ENCODE measurements at regions not wholly inside any gene's neighbourhood (a gene's known extent, or its start where the extent isn't known, plus 50 kb on each side); places are given as distances from the start of the nearest gene placed in this dataset.

GRCh38 chr10:110391541-110391940, 86.8 kb upstream of the SMNDC1 start:
- Histone ChIP-seq H2AFZ (ENCODE audit: low read length) (no peak overlapping the region), H3K27me3 (ENCODE audit: control insufficient read depth in 3 of 3, insufficient read depth in 3 of 3, low read depth in 1 of 3, low read length in 3 of 3) (peaks cover 0 to 11% (median 0%) of the 10 kb centered on the region in 3 experiments), H3K9me3 (replicated peaks in 1 of 2; ENCODE audit: control insufficient read depth in 2 of 2, insufficient read depth in 1 of 2, low read depth in 1 of 2, low read length in 2 of 2) (no peaks in the 10 kb centered on the region), H3K4ac (ENCODE audit: low read length) (no peak overlapping the region), H3K36me3 (replicated peaks in 1 of 2; ENCODE audit: control insufficient read depth in 2 of 2, insufficient read depth in 2 of 2, low read length in 2 of 2) (no peaks in the 10 kb centered on the region), H3K18ac (ENCODE audit: low read length) (peak overlapping the region; percentile 17), H3K79me1 (ENCODE audit: low read depth, low read length) (no peaks in the 10 kb centered on the region), H2BK120ac (ENCODE audit: low read depth, low read length) (no peak overlapping the region), H3K14ac (ENCODE audit: low read length) (no peak overlapping the region), H2BK12ac (ENCODE audit: low read length) (no peak overlapping the region), H2BK5ac (ENCODE audit: low read length) (no peak overlapping the region), H3K4me2 (ENCODE audit: insufficient read depth, low read length, poor library complexity, severe bottlenecking) (no peak overlapping the region), H4K8ac (ENCODE audit: low read depth, low read length) (no peak overlapping the region), H3K9ac (ENCODE audit: low read depth, low read length, poor library complexity) (no peak overlapping the region), H3K27ac (replicated peaks; ENCODE audit: low read length) (no peak overlapping the region), H3K4me1 (ENCODE audit: control insufficient read depth in 2 of 2, insufficient read depth in 1 of 2, low read depth in 1 of 2, low read length in 2 of 2) (peaks cover 0 to 14% of the 10 kb centered on the region in 2 donors), H3K23ac (ENCODE audit: low read depth, low read length, poor library complexity) (no peak overlapping the region), H2BK15ac (ENCODE audit: low read length) (peak overlapping the region; percentile 45), H4K91ac (ENCODE audit: low read depth, low read length, poor library complexity) (no peak overlapping the region), H2AK5ac (ENCODE audit: low read depth, low read length) (peak overlapping the region; percentile 32), H3K4me3 (ENCODE audit: low read length in 2 of 2) (no peak overlapping the region)
- no CpG with 5 or more reads among the region's 7 CpGs for WGBS, 2 donors (ENCODE audit: extremely low coverage in 2 of 2, insufficient read length in 2 of 2, insufficient replicate concordance in 1 of 2)
- DNase-seq (ENCODE audit: low spot score): no peak

- Histone ChIP-seq H2BK120ac (ENCODE audit: low read depth, low read length) (no peak overlapping the region), H4K8ac (ENCODE audit: low read depth, low read length) (no peak overlapping the region), H2AFZ (ENCODE audit: low read length) (peak overlapping the region; percentile 45), H4K91ac (ENCODE audit: low read depth, low read length, poor library complexity) (no peak overlapping the region), H3K4me3 (ENCODE audit: low read length in 2 of 2) (no peak overlapping the region), H3K9me3 (replicated peaks in 1 of 2; ENCODE audit: control insufficient read depth in 2 of 2, insufficient read depth in 1 of 2, low read depth in 1 of 2, low read length in 2 of 2) (no peaks in the 10 kb centered on the region), H3K36me3 (replicated peaks in 1 of 2; ENCODE audit: control insufficient read depth in 2 of 2, insufficient read depth in 2 of 2, low read length in 2 of 2) (no peaks in the 10 kb centered on the region), H3K4me1 (ENCODE audit: control insufficient read depth in 2 of 2, insufficient read depth in 1 of 2, low read depth in 1 of 2, low read length in 2 of 2) (peaks cover 0 to 14% of the 10 kb centered on the region in 2 donors), H3K18ac (ENCODE audit: low read length) (peak overlapping the region; percentile 20), H3K4ac (ENCODE audit: low read length) (no peak overlapping the region), H3K4me2 (ENCODE audit: insufficient read depth, low read length, poor library complexity, severe bottlenecking) (no peak overlapping the region), H2BK12ac (ENCODE audit: low read length) (no peak overlapping the region), H3K27ac (replicated peaks; ENCODE audit: low read length) (no peak overlapping the region), H2AK5ac (ENCODE audit: low read depth, low read length) (peak overlapping the region; percentile 41), H2BK15ac (ENCODE audit: low read length) (no peak overlapping the region), H3K79me1 (ENCODE audit: low read depth, low read length) (no peaks in the 10 kb centered on the region), H3K9ac (ENCODE audit: low read depth, low read length, poor library complexity) (no peak overlapping the region), H3K23ac (ENCODE audit: low read depth, low read length, poor library complexity) (no peak overlapping the region), H3K27me3 (ENCODE audit: control insufficient read depth in 3 of 3, insufficient read depth in 3 of 3, low read depth in 1 of 3, low read length in 3 of 3) (peaks cover 0 to 11% (median 0%) of the 10 kb centered on the region in 3 experiments), H2BK5ac (ENCODE audit: low read length) (peak overlapping the region; percentile 67), H3K14ac (ENCODE audit: low read length) (no peak overlapping the region)
- DNase-seq (ENCODE audit: low spot score): no peak
- no CpG with 5 or more reads among the region's 7 CpGs for WGBS, 2 donors (ENCODE audit: extremely low coverage in 2 of 2, insufficient read length in 2 of 2, insufficient replicate concordance in 1 of 2)
Measured at GRCh38 chr10:110392121-110392520, 87.4 kb upstream of the SMNDC1 start.

GRCh38 chr10:110392868-110393740, 88.4 kb upstream of the SMNDC1 start:
- Histone ChIP-seq H2BK12ac (ENCODE audit: low read length) (peak overlapping the region; percentile 78), H2BK15ac (ENCODE audit: low read length) (peak overlapping the region; percentile 71), H3K9ac (ENCODE audit: low read depth, low read length, poor library complexity) (no peak overlapping the region), H3K27me3 (ENCODE audit: control insufficient read depth in 3 of 3, insufficient read depth in 3 of 3, low read depth in 1 of 3, low read length in 3 of 3) (peaks cover 0 to 11% (median 0%) of the 10 kb centered on the region in 3 experiments), H2AK5ac (ENCODE audit: low read depth, low read length) (peak overlapping the region; percentile 41), H3K4me2 (ENCODE audit: insufficient read depth, low read length, poor library complexity, severe bottlenecking) (no peak overlapping the region), H3K36me3 (replicated peaks in 1 of 2; ENCODE audit: control insufficient read depth in 2 of 2, insufficient read depth in 2 of 2, low read length in 2 of 2) (no peaks in the 10 kb centered on the region), H3K4me3 (ENCODE audit: low read length in 2 of 2) (no peak overlapping the region), H3K4ac (ENCODE audit: low read length) (no peak overlapping the region), H3K18ac (ENCODE audit: low read length) (peak overlapping the region; percentile 78), H3K4me1 (ENCODE audit: control insufficient read depth in 2 of 2, insufficient read depth in 1 of 2, low read depth in 1 of 2, low read length in 2 of 2) (peaks cover 0 to 14% of the 10 kb centered on the region in 2 donors), H3K9me3 (replicated peaks in 1 of 2; ENCODE audit: control insufficient read depth in 2 of 2, insufficient read depth in 1 of 2, low read depth in 1 of 2, low read length in 2 of 2) (no peaks in the 10 kb centered on the region), H4K8ac (ENCODE audit: low read depth, low read length) (no peak overlapping the region), H2AFZ (ENCODE audit: low read length) (peak overlapping the region; percentile 45), H4K91ac (ENCODE audit: low read depth, low read length, poor library complexity) (no peak overlapping the region), H3K27ac (replicated peaks; ENCODE audit: low read length) (no peak overlapping the region), H3K23ac (ENCODE audit: low read depth, low read length, poor library complexity) (no peak overlapping the region), H2BK5ac (ENCODE audit: low read length) (peak overlapping the region; percentile 67), H3K14ac (ENCODE audit: low read length) (no peak overlapping the region), H3K79me1 (ENCODE audit: low read depth, low read length) (no peaks in the 10 kb centered on the region), H2BK120ac (ENCODE audit: low read depth, low read length) (no peak overlapping the region)
- WGBS, 2 donors (ENCODE audit: extremely low coverage in 2 of 2, insufficient read length in 2 of 2, insufficient replicate concordance in 1 of 2): no CpG with 5 or more reads among the region's 19 CpGs
- no peak for DNase-seq (ENCODE audit: low spot score)

- H3K27me3 ChIP-seq (ENCODE audit: control insufficient read depth in 3 of 3, insufficient read depth in 3 of 3, low read depth in 1 of 3, low read length in 3 of 3): peaks cover 0 to 11% (median 0%) of the 10 kb centered on the region in 3 experiments
- no peak overlapping the region for H2BK12ac ChIP-seq (ENCODE audit: low read length)
- WGBS, 2 donors (ENCODE audit: extremely low coverage in 2 of 2, insufficient read length in 2 of 2, insufficient replicate concordance in 1 of 2): no CpG with 5 or more reads among the region's 6 CpGs
- no peak overlapping the region for H2BK120ac ChIP-seq (ENCODE audit: low read depth, low read length)
- no peak overlapping the region for H2BK15ac ChIP-seq (ENCODE audit: low read length)
- no peaks in the 10 kb centered on the region for H3K9me3 ChIP-seq (replicated peaks in 1 of 2; ENCODE audit: control insufficient read depth in 2 of 2, insufficient read depth in 1 of 2, low read depth in 1 of 2, low read length in 2 of 2)
- no peak overlapping the region for H3K4me3 ChIP-seq (ENCODE audit: low read length in 2 of 2)
- H3K4me2 ChIP-seq (ENCODE audit: insufficient read depth, low read length, poor library complexity, severe bottlenecking): no peak overlapping the region
- no peaks in the 10 kb centered on the region for H3K79me1 ChIP-seq (ENCODE audit: low read depth, low read length)
- H4K8ac ChIP-seq (ENCODE audit: low read depth, low read length): no peak overlapping the region
- H3K23ac ChIP-seq (ENCODE audit: low read depth, low read length, poor library complexity): no peak overlapping the region
- no peak overlapping the region for H3K9ac ChIP-seq (ENCODE audit: low read depth, low read length, poor library complexity)
- H2AK5ac ChIP-seq (ENCODE audit: low read depth, low read length): no peak overlapping the region
- H3K18ac ChIP-seq (ENCODE audit: low read length): no peak overlapping the region
- no peak overlapping the region for H3K4ac ChIP-seq (ENCODE audit: low read length)
- DNase-seq (ENCODE audit: low spot score): no peak
- no peak overlapping the region for H3K14ac ChIP-seq (ENCODE audit: low read length)
- no peaks in the 10 kb centered on the region for H3K36me3 ChIP-seq (replicated peaks in 1 of 2; ENCODE audit: control insufficient read depth in 2 of 2, insufficient read depth in 2 of 2, low read length in 2 of 2)
- H3K4me1 ChIP-seq (ENCODE audit: control insufficient read depth in 2 of 2, insufficient read depth in 1 of 2, low read depth in 1 of 2, low read length in 2 of 2): peaks cover 2 to 20% of the 10 kb centered on the region in 2 donors
- H2BK5ac ChIP-seq (ENCODE audit: low read length): no peak overlapping the region
- no peak overlapping the region for H2AFZ ChIP-seq (ENCODE audit: low read length)
- no peak overlapping the region for H4K91ac ChIP-seq (ENCODE audit: low read depth, low read length, poor library complexity)
- no peak overlapping the region for H3K27ac ChIP-seq (replicated peaks; ENCODE audit: low read length)
Measured at GRCh38 chr10:110393866-110394265, 89.1 kb upstream of the SMNDC1 start.

Data from neuronal stem cell (in vitro differentiated cells).